ENCODE measurements at regions not wholly inside any gene's neighbourhood (a gene's known extent, or its start where the extent isn't known, plus 50 kb on each side); places are given as distances from the start of the nearest gene placed in this dataset.

GRCh38 chr12:31880340-31880739, 78.9 kb upstream of the RESF1 start:
- no peak for TF ChIP-seq EZH2phosphoT487 (IDR thresholded peaks at IDR 0.05; ENCODE audit: borderline replicate concordance, low read length)
- TF ChIP-seq CTCF (conservative IDR thresholded peaks at IDR 0.05; ENCODE audit: low read depth, low read length) = no peak
- TF ChIP-seq EZH2 (IDR thresholded peaks at IDR 0.05; ENCODE audit: low read length, unreplicated experiment) = no peak

Data from PC-3 (cell line).